ENCODE measurements at regions not wholly inside any gene's neighbourhood (a gene's known extent, or its start where the extent isn't known, plus 50 kb on each side); places are given as distances from the start of the nearest gene placed in this dataset.

DNA sequence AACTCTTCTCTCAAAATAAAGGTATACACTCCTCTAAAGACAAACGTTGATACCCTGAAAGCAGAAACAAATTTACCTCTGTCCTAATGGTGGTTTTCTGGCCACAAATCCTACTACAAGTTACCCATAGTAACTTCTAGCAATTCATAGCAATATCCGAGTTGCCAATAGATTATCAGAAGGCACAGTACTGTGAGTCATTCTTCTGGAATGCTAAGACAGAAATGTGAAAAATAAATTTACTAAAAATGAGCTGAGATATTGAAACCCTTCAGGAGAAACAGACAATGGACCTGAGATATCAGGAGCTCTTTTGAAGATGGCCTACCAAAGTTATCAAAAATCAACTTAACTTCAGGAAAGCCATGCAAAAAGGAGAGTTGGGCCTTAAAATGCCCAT, 715.0 kb upstream of the ADAMTS5 start:
- DNase-seq, result no peak

DNA sequence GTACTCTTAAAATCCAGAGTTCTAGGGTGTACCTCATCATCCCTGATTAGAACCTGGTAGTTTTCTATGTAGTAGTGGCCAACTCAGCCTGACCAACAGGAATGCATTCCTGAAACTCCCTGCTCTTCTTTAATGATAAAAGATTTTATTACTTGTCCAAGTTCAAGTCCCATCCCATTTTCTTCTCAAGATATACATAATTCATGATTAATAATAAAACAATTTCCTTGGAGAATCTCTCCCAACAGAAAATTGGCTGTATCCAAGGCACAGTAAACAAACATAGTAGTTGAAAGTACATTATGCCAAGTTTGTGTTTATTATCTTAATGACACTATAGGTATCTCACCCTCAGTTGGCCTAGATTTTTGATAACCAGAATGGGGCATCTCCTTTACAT, 714.1 kb upstream of the ADAMTS5 start:
- no peak for DNase-seq

DNA sequence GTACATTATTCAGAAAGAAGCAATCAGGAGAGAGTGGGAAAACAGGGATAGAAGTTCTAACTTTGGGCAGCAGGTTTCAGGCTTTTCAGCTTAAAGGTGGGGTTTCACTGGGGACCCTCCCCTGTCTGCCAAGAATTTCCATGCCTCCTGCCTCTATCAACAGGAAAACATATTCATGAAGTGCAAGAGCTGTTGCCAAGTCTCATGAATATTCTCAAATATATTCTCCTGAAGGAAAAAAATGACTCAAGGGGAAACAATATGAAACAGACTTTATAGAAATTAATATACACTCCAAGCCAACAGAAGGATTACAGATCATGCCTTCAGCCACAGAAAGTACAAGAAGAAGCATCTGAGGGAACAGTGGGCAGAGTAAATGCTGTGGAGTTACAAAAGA, 713.3 kb upstream of the ADAMTS5 start:
- DNase-seq, result no peak

DNA sequence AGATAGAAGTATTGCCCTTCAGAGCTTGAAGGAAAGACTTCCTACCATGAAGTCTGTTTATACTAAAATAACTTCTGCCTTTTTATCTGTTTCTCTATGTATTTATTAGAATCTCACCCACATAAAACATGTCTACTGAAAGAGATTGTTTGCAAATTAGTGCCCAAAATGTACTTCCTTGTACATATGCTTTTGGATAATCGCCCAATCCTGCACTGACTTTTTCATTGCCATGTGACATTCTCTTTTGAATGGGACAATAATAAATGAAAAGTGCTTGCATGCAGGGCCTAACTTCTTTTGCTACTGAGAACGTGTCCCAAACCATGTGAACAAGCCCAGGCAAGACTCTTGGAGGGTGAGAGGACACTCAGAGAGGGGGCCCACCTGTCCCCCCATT, 711.6 kb upstream of the ADAMTS5 start:
- no peak for DNase-seq

DNA sequence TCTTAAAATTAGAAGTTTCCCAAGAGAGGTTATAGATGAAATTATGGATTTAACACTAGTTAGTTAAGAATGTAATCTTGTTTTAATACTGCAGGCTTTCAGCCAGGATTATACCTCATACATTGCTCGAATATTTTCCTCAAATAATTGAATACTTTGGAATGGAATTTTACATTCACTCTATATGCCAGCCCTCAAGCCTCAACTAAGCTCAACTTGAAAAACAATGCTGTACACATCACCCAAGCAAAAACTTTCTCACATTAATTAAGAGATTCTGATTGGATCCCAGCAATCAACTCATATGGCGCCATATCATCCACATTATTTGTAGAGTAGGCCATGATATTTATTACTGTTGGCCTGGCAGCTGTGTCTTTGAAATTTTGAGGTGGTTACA, 710.7 kb upstream of the ADAMTS5 start:
- no peak for DNase-seq

DNA sequence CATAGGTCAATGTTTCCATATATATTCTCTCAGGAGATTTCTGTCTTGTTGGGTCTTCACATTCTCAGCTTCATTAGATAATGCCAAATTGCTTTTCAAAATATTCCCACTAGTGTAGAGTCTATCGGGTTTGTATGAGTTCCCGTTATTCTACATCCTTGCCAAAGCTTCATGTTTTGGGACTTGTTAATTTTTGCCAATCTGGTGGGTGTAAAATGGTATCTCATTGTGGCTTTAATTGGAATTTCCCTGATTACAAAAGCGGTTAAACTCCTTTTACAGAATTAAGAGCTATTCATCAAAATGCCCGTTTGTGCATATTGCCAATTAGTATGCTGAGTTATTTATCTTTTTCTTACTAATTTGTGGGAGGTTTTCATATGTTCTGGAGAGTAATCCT, 708.4 kb upstream of the ADAMTS5 start:
- DNase-seq, result no peak

DNA sequence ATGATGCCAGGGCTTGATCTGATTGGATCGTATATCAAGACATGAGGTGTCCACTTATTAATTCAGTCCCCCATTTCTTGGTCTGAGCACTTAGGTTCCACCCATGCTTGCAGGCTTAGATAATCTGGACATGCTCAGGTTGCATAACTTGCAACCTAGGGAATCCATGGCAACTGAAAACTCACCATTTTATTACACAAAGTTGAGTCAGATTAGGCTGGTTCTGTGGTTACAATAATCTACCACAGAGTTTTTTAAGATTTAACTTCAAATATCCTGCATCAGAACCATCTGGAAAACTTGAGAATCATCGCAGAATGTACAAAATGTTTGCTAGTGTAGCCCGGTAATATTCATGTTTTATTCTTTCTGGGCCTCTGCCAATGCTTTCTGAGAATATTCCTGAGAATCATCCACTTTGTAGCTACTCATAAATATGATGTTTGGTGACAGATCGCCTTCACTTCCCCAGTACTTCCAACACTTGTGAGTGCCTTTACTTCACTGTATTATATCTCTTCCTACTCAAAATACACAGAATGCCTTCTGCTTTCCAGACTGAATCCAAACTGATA, 707.2 kb upstream of the ADAMTS5 start:
- DNase-seq, result no peak

DNA sequence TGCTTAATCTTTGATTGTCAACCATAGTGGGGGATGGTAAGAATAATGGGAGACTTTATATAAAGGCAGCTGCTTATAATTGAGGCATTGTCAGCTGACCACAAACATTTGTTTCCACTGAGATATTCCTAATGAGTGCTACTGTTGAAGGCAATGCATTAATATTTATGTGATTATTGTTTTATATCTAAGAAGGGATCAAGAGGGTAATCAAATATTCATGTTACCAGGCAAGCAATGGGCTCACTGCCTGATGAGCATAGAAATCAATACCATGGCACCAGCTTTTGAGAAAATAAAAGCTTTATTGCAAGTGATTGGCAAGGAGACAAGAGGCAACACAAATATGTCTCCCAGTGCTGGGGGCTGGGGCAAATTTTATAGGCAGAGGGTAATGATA, 706.7 kb upstream of the ADAMTS5 start:
- DNase-seq, result no peak

DNA sequence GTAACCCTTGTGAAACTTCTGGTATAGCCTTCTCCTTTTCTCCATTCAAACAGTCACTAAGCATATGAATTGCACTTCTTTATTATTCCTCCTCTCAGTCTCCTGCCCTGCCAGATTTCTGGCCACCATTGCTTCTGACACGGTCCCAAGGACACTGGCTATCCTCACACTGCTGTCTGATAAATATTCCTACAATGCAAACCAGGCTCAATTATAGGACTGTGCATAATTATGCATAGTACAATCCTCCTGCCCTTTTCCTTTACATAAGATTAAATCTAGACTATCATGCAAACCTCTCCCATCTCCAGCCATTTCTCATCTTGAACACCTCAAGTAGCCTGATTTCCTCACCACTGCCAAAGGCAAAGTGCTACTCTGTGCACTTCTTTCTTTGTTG, 704.3 kb upstream of the ADAMTS5 start:
- DNase-seq, result no peak

DNA sequence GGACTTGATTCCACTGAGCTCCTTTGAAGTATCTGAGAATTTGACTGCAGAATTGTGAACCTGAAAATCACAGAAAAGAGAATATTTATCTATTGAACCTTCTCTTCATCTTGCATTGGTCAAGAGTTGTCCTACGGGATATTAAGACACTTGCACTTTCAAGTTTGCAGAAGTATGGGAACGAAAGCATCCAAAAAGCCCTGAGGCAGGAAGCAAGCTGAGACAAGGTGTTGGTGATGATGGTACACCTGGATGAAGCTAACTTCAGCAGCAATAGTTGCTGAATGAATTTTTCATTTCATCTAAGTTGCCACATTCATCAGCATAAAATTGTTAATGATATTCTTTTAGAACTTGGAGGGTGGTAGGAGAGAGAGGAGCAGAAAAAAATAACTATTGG, 686.6 kb upstream of the ADAMTS5 start:
- no peak for DNase-seq

DNA sequence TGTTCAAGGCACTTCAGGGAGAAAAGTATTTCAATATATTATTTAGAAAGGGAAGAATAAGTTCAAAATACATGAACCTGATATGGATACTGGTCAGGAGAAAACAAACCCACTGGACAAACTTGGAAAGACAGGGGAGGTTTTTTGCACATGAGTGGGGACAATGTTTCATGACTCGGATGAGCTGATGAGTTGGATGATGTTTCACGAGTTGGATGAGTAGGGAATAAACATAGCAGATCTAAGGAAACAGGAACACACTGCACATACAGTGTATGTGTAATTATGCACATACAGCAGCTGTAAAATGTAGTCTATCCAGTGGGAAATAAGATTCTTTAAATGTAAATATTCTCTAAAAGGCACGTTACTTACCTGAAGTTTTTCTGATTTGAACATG, 682.9 kb upstream of the ADAMTS5 start:
- DNase-seq, result no peak

DNA sequence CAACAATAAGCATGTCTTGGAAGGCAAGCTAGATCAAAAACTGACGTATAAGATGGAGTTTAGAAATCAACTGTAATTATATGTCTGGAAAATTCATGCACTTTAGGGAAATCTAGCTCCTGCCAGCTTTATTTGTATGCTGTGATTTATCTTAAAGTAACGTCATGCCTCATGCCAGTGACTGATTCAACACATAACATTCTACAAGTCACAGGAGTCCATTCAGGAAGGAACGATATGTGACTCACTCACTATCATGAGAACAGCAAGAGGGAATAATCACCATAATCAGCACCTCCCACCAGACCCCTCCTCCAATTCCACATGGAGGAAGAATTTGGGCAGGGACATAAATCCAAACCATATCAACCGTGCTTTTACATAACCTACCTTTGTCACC, 682.4 kb upstream of the ADAMTS5 start:
- DNase-seq, result no peak

DNA sequence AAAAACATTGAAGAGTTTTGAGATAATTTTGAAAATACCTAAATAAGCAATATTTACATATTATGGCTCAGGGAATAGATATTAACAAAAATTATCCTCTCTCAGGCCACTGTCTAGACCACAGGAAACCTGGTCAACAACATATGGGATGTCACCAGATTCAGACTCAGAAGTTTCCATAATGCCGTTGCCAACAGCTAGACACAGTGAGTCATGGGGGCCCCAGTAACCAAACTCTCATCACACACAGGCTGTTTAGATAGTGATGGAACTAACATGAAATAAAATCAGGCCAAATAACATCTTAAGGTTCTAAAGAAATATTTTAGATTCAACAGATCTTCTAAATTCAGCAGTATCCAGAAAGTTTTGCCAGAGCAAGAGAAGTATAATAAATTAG, 681.7 kb upstream of the ADAMTS5 start:
- no peak for DNase-seq

DNA sequence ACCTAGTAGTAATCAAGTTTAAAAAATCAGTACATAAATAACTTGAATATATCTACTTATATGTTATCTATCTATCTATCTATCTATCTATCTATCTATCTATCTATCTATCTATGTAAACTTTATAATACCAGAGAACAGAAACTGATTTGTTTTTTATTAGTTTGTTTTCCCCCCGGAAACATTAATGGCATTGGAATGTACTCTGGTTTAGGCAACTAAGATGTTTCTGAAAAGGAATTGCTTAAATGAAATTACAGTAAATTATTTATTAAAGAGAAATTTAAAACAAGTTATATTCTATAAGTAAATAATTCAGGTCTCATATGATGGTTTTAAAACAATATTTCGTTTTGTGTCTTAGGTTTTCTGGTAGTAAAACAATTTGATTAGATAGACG, 681.0 kb upstream of the ADAMTS5 start:
- no peak for DNase-seq

DNA sequence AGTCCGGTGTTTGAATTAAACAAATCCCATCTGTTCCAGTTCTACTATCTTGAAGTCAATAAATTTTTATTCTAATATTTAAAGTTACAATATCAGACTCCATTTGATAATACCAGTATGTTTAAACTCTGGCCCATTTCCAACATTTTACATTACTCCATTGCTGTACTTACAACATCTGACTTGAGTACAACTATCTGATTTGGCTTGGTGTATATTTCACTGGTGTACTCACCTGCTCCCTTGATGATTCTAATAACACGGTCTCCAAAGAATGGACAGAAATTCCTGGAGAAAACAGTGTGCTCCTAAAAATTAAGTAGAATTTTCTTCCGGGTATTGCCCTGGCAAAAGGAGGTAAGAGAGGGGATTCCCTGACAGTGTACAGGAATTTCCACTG, 680.5 kb upstream of the ADAMTS5 start:
- no peak for DNase-seq

DNA sequence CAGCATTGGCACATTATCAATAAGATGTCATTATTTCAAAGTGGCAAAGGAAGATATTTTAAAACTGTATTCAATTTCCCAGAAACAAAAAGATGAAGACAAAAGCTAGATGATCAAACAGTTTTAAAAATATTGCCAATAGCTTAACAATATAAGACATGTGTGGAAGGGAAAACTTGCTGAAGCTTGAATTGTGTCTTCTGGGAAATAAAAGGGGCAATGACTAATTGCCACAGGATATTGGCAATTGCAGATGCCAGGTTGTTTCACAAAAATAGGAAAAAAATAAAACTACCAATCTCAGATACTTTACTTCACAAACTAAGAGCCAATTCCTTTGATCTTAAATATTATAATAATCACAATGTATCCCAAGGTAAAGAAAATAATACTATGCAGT, 679.8 kb upstream of the ADAMTS5 start:
- no peak for DNase-seq

DNA sequence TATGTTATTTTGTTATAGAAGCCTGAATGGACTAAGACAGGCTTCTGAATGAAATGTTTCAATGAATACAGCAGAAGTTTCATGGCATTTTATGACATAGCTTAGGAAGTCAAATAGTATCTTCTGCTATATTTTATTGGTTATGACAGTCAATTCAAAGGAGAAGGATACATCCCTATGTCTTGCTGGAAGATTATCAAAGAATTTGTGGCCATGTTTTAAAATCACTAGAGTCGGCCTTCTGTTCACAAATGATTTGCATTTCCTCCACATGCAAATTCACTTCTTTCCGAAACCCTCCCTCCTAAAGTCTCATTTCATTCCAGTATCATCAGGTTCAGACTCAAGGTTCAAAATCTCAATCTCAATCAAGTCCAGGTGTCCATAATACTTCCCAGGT, 679.2 kb upstream of the ADAMTS5 start:
- DNase-seq, result no peak

DNA sequence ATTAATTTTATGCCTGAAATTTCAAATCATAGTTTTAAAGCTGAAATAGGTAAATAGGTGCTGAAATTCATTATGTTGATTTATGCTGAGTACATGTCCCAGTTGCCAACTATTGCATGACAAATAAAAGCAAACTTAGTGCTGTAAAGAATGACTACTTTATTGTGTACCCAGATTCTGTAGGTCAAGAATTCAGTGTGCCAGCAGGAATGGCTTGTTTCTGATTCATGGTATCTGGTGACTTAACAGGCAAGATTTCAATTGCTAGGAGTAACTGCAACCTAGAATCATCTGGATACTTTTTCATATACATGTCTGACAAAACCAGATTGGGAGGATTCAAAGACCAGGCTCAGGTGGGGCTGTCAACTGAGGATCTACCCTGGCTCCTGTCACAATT, 678.4 kb upstream of the ADAMTS5 start:
- DNase-seq, result no peak

DNA sequence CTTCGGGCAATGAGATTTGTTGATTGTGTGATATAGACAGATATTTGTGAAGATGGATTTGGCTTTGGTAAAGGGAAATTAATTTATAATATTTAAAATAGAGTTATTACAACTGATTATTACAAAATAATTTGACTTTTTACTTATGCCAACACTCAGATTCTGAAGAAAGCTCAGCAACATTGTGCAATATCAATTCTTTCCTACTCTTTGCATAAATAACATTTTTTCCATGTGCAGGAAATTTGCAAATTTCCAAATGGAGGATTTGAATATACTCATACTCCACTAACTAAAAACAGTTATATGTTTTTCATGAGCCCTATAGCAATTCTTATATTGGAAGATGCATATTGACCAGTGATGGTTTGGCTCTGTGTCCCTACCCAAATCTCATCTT, 676.4 kb upstream of the ADAMTS5 start:
- DNase-seq, result no peak

DNA sequence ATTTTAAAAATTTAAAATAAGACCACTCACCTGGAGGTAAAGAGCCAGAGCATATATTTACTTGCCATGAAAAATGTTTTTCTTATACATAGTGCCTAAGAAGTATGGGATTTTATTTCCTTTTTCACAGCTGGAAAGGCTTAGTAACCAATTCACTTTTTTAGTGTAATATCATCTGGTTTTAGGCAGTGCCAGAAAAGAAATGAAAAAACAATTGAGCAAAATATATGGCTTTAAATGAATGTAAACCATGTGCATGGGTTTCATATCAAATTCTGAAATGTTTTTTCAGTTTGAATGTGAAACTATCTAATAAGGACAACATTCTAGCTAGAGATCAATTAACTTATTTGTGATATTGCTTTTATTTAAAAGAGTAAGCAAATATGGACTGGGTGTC, 672.4 kb upstream of the ADAMTS5 start:
- DNase-seq, result no peak

DNA sequence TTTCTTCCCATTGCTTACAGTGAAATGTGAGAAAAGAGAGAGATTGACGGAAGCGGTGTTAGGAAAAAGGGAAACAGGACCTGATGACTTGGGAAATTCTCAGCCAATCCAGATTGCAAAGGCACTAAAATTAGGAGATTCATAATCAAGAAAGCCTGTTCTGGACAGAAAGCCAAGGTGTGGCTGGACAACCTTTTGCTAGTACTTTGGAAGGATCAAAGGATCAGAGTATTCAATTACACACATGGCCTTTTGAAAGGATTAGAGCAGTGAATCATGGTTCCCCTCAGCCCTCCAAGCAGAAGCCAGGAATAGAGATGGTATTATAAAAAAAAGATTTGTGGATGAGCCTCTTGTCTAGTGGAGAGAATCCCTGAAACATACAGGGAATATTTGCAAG, 669.8 kb upstream of the ADAMTS5 start:
- DNase-seq, result no peak

DNA sequence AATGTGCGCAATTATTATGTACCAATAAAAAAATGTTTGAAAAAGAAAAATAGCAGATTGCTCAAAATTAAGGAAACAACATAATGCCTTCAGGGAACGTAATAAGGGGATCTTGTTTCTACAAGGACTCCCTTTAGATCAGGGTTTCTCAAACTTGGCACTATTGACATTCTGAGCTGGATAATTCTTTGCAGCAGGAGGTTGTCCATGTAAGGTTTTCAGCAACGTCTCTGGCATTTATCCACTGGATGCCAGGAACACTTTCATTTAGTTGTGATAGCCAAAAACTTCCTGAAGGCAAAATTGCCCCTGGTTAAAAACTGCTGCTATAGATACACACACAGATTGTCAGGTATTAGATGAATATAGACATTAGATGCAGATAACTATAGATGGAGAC, 666.7 kb upstream of the ADAMTS5 start:
- DNase-seq, result no peak

DNA sequence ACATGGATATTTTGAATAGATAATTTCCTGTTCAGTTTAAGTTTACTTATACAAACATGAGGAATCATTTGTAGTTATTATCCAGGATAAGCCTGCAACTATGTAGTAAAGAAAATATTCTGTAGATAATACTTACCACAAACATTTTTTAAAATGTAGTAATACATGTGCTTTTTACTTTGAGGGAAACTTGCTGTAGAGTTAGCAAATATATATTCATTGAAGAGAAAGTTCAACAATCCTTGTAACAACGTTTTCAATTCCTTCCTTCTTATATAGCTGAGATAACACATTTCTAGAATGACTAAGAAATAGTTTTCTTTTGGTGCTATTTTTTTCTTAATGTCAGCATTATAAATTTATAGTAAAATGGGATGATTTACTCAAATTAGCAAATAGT, 664.6 kb upstream of the ADAMTS5 start:
- DNase-seq, result no peak

DNA sequence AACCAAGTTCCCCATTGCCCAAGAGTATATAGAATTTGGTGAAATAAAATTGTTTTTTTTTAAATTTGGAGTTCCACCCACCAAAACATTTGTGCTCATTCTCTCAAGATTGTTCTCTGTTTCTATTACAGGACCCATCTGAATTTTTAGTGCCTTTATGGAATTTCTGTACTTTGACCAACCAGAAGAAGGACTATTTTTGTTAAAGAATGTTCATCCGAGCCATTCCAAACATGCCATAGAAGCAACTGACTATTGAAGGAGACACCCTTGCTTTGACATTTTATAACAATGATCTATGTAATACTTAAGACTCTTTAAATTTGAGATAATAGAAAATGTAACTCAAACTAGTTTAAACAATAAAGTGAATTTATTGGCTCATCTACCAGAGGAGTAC, 655.7 kb upstream of the ADAMTS5 start:
- no peak for DNase-seq

DNA sequence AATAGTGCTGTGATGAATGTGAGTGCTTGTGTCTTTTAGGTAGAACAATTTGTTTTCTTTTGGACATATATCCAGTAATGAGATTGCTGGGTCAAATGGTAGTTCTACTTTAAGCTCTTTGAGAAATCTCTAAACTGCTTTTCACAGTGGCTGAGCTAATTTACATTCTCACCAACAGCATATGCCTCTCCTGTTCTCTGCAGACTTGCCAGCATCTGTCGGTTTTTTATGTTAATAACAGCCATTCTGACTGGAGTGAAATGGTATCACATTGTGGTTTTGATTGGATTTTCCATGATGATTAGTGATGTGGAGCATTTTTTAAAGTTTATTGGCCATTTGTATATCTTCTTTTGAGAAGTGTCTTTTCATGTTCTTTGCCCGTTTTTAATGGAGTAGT, 647.3 kb upstream of the ADAMTS5 start:
- DNase-seq, result no peak

DNA sequence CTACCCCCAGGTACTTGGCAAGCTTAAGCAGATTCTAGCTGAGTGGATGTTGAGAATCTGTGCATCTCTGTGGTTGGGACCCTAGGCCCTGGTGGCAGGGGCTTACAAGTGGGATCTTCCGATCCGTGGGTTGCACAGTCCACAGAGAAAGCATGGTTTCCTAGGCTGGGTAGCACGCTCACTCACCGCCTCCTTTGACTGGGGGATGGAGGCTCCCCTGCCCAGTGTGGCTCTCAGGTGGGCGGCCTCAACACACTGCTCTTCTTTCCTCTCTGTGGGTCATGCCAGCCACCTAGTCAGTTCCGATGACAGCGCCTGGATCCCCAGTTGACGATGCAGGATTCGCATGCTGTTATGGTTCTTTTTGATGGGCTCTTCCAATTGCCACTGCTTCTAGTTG, 639.5 kb upstream of the ADAMTS5 start:
- DNase-seq, result no peak

Measured in C1 segment of cervical spinal cord (tissue), 14 donors.